Activated effector memory CD4-positive, alpha-beta T cell treated with Interleukin-2 at 50 U/mL for 16 hours (primary cell): ENCODE measurements at regions not wholly inside any gene's neighbourhood (a gene's known extent, or its start where the extent isn't known, plus 50 kb on each side); places are given as distances from the start of the nearest gene placed in this dataset.

Experiments
- DNase-seq: peaks from one replicate; pipeline ENCODE4 v3.0.0-alpha.2; 2020

DNA sequence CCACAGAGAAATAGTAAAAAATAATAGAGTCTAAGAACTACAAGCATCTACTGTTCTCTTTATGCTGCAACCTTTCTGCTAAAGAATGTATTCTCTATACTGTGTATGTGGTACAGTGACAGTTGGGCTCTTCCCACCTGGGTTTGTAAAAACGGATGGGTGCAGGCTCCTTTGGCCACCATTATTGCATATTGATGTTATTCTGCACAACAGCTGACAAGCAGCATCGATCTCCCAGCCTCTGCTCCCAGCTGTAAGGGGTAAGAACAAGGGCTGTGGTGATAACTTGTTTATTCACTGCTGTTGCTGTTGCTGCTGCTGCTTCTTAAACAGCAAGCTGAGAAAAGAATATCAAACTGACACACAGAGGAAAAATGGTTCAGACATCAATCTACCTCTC, 56.1 kb downstream of the KCNRG start:
- DNase-seq: no peak

GRCh38 chr13:50072676-50073075, 57.4 kb downstream of the KCNRG start:
- no peak for DNase-seq

DNA sequence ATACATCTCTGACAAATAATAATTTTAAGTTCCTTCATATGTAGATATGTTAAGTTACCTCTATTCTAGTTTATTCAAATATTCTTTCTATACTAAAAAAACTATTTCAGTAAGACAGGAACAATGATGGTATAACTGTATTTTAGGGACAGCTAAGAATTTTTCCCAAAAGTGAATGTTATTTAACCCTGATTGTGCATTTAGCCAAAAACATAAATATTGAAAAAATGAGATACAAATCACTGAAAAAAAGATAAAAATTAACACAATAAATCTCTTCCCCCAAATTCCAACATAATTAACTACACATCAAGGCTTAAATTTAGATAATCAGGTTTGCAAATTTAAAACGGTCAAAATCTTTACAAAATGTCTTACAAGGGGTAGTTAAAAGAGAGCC, 58.1 kb downstream of the KCNRG start:
- DNase-seq: no peak

DNA sequence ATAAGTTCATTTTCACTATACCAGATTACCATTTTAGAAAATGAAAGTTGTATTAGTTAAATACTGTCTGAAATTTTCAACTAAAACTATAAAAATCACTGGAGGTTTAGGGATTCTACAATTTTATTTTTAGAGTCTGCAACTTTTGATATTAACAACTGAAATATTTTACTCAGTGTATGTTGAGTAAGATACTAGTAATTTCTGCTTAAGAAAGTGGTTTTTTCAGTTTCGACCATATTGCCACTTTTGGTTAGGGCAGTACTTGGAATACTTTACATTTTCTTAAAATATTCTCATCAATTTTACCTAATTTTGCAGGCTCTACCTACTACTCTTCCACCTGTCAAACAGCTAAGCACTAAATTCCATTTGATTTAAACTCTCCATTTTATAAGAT, 59.6 kb downstream of the KCNRG start:
- DNase-seq: no peak

GRCh38 chr13:50075619-50076097, 60.4 kb downstream of the KCNRG start:
- DNase-seq: no peak

GRCh38 chr13:50077431-50077830, 62.2 kb downstream of the KCNRG start:
- DNase-seq: no peak

DNA sequence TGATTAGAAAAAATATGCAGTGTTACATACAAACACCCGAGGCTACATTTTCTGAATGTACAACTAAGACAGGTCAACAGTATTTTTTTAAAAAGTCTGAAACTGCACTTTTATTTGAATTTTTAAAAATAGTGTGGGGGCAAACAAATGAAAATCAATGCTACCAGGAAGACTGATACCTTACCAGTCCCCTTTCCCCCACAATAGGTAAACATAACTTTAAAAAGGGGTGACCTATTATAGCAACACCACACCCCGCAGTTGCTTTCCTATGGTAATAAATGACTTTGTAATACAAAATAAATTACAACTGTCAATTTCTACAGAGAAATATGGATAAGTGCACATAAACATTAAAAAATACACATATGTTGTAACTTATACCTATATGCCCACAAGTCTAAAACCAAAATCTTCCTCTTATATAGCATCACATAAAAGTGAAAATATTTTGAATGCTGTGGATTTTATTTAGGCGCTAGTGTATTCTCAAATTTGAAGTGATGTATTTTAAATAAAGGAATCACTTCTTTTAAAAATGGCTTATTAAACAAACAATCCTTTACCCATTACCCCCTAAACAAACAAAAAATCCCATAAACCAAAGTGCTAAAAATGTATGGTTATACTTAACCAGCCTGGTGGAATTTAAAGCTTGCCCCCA, 63.1 kb downstream of the KCNRG start:
- DNase-seq: no peak

- DNase-seq: no peak
Observed at GRCh38 chr13:50078895-50079654, 63.8 kb downstream of the KCNRG start.

DNA sequence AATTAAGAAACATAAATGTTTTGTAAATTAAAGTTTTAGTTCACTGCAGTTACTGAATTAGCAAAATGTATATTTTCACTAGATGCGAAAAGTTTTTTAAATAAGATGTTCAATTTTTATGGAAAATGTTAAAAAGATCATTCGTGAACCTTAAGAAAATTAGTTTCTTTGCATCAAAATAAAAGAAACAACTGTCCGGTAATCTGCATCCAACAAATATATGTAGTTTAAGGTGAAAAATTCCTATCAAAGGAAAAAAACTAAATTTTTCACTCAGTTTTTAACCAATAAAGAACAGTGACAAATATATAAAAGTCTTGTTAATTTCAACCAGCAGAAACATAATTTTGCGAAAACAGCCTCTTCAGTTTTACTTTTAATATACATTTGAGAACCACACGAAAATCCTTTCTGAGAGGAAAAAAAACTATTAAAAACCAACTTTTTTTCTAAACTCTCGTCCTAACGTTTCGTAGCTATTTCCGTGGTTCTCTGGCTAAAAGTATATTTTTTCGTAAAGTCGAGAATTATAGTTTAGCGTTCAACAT, 64.5 kb downstream of the KCNRG start:
- DNase-seq: no peak

DNA sequence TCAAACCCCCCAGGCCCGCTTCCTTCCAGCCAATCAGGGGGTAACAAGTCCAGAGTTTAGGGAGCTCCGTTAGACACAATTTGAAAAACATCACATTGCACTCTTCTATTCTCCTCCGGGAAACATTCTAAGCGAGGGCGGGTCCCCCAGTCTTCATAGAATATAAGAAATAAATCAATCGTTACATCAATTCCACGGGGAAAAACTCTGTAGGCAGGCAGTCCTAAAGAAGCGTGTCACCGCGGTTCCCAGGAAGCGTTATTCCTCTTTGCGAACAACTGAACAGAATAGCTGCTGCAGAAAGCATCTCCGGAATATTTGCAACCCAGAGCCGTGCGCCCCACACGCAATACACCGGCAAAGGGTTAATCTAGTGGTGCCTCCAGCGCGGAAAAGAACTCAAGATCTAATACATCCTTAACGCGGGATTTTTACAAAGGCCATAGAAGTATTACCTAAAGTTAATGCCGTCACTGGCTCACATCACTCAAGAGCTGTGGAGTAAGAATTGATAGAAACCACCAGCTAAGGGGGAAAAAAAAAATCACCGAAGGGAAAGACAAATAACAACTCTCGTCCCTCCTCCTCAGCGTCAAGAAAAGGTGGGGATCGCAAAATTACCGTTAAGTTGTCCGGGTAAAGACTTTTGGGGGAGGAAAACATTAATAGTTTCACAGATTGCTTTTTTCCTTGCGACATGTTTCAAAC, 65.1 kb downstream of the KCNRG start:
- DNase-seq: peak; percentile 19

DNA sequence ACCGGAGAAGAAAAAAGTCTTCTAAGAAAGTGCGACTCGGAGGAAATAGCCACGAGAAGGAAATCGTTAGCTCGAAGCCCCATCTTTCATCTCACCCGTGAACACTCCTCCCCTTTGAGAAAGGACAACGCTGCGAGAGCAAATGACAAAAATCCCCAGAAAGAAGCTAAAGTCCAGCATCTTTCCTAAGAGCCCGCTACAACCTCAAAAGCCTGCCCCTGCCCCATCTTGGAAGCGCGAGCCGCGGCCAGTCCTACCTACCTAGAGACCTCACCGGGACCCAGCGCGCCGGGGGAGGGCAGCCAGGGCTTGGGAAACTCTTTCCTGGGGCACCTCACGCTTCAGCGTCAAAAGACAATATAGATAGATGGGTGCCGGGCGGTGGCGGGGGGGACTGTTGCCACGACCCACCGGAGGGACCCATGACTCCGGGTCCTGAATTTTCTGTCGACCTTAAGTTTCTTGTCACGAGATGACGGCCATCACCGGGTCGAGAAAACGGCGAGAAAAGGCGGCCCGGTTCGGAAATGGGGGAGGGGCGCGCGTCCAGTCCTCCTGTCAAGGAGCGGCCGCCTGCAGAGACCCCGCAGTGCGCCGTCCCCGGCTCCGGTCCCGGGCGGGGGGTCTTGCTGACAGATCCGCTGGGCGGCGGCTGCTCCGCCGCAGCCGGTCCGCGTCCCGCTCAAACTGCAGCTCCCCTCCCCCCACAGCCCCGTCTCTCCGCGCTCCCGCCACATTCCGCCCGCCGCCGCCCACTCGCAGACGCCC, 65.9 kb downstream of the KCNRG start:
- DNase-seq: peak; percentile 35

DNA sequence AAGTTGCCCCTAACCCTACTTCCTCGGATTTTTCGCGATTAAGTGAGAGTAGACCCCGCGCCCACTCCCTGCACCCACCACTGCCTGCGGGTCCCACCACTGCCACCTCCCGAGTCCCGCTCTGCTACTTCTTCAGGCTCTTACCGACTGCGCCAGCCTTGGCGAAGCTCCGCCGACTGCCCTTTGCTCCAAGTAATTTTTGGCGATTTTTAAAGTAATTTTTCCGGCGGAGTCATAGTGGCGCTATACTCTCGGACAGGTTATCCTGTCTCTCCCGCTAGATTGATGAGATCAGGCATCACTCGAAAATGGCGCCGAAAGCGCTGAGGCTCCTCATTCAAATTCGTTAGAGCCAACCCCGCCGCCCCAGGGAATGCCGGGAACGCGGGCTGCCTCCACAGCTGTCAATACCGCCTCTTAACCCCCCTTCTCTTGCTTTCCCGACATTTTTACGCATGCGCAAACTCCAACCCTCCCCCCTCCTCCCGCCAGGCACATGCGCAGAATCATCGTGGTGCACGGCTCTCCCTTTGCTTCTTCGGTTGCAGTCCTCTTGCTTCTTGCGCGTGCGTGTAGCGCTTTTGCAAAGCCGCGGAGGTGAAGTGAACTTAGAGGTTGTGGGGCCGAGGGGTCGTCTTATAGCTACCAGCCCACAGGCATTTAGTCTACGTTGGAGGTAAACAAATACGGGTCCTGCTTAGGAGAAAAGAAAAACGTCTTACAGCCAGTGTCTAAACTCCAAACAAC, 66.6 kb downstream of the KCNRG start:
- DNase-seq: peak; percentile 99

DNA sequence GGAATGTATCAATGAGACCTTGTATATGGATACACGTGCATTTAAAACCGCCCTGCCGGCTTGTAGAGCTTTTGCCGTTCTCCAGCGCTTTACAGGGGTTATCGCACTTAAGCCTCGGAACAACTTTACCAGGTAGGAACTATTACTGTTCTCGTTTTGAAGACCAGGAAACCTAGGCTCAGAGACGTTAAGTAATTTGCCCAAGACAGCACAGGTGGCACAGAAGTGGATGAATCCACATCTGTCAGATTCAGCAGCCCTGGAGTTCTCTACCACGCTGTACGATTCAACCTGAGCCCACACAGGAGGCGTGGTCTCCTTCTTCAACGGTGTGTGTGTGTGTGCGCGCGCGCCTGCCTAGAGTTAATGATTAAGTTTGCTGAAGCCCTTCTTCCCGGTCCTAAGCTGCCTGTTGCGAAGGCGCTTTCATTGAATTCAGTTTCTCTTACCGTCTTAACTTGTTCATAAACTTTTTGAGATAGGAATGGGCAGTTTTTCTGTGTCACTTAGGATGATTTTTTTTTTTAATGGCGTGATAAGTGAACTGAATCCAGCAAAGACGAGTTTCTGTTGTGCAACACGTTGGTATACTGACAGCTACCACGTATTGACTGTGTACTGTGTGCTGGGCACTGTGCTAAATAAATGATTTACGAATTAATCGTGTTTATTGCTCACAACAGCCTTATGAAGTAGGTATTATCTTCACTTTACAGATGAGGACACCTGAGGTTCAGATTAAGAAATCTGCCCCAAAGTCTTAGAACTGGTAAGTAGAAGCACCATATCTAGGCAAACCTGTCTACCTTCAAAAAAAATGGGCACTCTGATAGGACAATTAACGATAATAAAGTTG, 67.4 kb downstream of the KCNRG start:
- peak; percentile 67 for DNase-seq

- DNase-seq: no peak
Observed at GRCh38 chr13:50085063-50085462, 69.8 kb downstream of the KCNRG start.

DNA sequence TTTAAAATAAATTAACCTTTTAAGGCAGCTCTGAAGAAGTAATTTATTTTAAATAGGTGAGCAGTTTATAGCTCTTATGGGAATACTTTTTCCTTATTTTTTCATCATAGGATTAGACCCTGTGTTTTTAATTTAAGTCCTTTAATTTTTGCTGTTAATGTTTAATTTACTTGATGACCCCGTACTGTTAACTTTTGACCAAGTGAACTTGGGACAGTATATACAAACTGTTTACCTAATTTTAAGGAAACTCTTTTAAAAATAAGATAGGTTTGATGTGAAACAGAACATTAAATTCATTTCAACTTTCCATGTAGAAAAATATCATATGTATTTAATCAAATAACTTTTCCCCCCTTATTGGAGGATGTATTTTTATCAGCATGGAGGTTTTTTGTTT, 74.4 kb downstream of the KCNRG start:
- DNase-seq: no peak

DNA sequence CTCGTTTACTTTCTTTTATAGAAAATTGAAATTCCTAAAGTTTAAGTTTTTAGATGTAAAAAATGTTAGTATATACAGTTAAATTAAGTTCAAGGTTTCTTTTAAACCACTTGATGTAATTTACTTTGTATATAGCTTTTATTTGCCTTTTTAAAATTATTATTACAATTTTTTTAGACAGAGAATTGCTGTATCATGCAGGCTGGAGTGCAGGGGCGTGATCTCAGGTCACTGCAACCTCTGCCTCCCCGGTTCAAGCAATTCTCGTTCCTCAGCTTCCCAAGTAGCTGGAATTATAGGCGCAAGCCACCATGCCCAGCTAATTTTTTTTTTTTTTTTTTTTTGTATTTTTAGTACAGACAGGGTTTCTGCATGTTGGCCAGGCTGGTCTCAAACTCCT, 75.0 kb downstream of the KCNRG start:
- DNase-seq: no peak

- DNase-seq: no peak
Observed at GRCh38 chr13:50094615-50095293, 79.5 kb downstream of the KCNRG start.

GRCh38 chr13:50098693-50099092, 83.4 kb downstream of the KCNRG start:
- DNase-seq: no peak

DNA sequence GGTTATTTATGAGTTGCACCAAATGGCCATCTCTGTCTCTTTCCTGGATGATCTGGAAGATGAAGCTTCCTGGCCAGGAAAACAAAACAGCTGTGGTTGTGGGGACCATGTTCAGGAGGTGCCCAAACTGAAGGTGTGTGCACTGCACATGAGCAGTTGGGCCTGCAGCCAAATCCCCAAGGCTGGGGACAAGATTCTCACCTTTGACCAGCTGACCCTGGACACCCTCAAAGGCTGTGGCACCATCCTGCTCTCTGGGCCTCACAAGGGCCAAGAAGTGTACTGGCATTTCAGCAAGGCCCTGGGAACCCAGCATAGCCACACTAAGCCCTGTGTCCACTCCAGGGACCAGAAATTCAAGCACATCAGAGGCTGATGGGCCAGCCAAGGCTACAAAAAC, 84.2 kb downstream of the KCNRG start:
- DNase-seq: no peak

- DNase-seq: no peak
Observed at GRCh38 chr13:50101590-50101989, 86.3 kb downstream of the KCNRG start.
